Cardiac muscle cell (in vitro differentiated cells and primary cell): ENCODE measurements at regions not wholly inside any gene's neighbourhood (a gene's known extent, or its start where the extent isn't known, plus 50 kb on each side); places are given as distances from the start of the nearest gene placed in this dataset.
A peak's percentile ranks its signal among the peaks of the same experiment; 100 is the strongest.

Experiments
- DNase-seq, 2 donors: peaks; one replicate each; pipeline versions ENCODE4 v3.0.0 to v3.0.0-alpha.2; 2010 to 2017; ENCODE audit warnings: low read depth in 1 of 2, low spot score in 1 of 2
- H3K27ac ChIP-seq: fragments of 200-600 bp; sonication (generic); 2 replicates; pipeline ENCODE4 v1.5.1; 2016
- H3K27me3 ChIP-seq: fragments of 200-600 bp; sonication (generic); 2 replicates; pipeline ENCODE4 v1.6.0; 2016; ENCODE audit warnings: control low read depth
- H3K36me3 ChIP-seq: fragments of 200-600 bp; sonication (generic); 2 replicates; pipeline ENCODE4 v1.5.1; 2016; ENCODE audit warnings: control low read depth
- H3K4me1 ChIP-seq: fragments of 200-600 bp; sonication (generic); 2 replicates; pipeline ENCODE4 v1.8.1; 2017; ENCODE audit warnings: low read depth, mild to moderate bottlenecking, mixed run types
- H3K4me3 ChIP-seq: fragments of 200-600 bp; sonication (generic); 2 replicates; pipeline ENCODE4 v1.5.1; 2016; ENCODE audit warnings: mild to moderate bottlenecking
- H3K9me3 ChIP-seq: fragments of 200-600 bp; sonication (generic); 2 replicates; pipeline ENCODE4 v1.5.1; 2017; ENCODE audit warnings: low read depth, mild to moderate bottlenecking, control low read depth
- TF ChIP-seq, protein P1 (sequence below): IDR thresholded peaks from 2 replicates; pipeline ENCODE4 v1.5.1; 2012; ENCODE audit warnings: low read depth, mild to moderate bottlenecking, low read length

DNA sequence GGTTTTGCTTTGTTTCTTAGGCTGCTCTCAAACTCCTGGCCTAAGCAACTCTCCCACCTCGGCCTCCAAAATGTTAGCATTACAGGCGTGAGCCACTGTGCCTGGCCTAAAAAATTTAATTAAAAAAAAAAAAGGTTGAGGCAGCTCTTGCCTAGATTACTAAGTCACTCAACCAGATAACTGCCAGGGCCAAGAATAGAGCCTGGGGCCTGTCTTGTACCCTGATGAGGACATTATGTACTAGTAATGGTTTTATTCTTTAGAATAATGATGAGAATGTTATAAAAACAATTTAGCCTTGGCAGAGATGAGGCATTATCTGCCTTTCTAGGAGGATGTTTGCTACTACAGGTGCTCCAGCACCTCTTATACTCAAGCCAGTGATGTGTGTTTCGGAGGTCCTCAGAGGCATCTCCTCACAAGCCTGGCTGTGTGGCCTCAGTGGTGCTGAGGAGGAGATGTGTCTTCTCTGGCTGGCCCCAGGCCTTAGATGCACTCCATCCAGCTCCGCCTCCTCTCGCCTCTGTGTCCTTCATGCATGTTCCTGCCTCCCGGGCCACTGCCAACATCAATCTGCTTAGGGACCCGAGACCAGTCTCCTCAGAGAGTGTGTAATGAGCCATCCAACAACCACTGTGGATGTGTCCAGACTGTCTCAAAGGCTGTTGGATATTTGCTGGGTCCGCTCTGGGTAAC, 337.7 kb upstream of the GATB start:
- H3K27me3 ChIP-seq = peaks cover 4% of the 10 kb centered on the region
- H3K27ac ChIP-seq = no peak overlapping the region
- no peak for DNase-seq
- TF ChIP-seq, protein P1, sequence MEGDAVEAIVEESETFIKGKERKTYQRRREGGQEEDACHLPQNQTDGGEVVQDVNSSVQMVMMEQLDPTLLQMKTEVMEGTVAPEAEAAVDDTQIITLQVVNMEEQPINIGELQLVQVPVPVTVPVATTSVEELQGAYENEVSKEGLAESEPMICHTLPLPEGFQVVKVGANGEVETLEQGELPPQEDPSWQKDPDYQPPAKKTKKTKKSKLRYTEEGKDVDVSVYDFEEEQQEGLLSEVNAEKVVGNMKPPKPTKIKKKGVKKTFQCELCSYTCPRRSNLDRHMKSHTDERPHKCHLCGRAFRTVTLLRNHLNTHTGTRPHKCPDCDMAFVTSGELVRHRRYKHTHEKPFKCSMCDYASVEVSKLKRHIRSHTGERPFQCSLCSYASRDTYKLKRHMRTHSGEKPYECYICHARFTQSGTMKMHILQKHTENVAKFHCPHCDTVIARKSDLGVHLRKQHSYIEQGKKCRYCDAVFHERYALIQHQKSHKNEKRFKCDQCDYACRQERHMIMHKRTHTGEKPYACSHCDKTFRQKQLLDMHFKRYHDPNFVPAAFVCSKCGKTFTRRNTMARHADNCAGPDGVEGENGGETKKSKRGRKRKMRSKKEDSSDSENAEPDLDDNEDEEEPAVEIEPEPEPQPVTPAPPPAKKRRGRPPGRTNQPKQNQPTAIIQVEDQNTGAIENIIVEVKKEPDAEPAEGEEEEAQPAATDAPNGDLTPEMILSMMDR = no peak
- H3K36me3 ChIP-seq = no peaks in the 10 kb centered on the region
- H3K9me3 ChIP-seq = no peaks in the 10 kb centered on the region
- H3K4me1 ChIP-seq = peaks cover 19% of the 10 kb centered on the region
- no peak overlapping the region for H3K4me3 ChIP-seq

DNA sequence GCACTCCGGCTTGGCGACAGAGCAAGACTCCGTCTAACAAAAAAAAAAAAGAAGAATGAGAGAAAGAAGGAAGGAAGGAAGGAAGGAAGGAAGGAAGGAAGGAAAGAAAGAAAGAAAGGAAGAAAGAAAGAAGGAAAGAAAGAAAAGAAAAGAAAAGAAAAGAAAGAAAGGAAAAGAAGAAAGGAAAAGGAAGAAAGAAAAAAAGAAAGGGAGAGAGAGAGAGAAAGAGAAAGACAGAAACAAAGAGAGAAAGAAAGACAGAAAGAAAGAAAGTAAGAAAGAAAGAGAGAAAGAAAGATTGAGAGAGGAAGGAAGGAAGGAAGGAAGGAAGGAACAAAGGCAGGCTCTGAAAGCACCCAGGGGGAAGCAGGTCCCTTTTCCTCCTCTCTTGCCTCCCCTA, 336.6 kb upstream of the GATB start:
- Histone ChIP-seq H3K4me3 (no peak overlapping the region), H3K4me1 (peaks cover 12% of the 10 kb centered on the region), H3K27ac (no peak overlapping the region), H3K27me3 (peaks cover 4% of the 10 kb centered on the region), H3K36me3 (no peaks in the 10 kb centered on the region), H3K9me3 (no peaks in the 10 kb centered on the region)
- DNase-seq = no peak
- TF ChIP-seq, protein P1 = no peak

DNA sequence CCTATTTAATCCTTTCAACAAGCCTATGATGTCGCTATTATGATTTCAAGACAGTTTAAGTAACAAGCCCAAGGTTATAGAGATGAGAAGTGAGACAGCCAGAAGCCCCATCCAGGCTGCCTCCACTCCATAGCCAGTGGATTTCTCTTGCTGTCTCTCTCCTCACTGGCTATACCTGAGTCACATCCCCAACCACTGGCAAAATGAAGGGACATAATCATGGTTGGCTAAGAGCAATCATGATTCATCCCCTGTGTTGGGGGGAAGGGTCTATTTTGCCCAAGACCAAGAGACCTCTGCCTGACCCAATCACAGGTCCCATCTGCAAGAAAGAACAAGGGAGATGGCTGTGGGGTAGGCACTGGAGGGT, 334.9 kb upstream of the GATB start:
- H3K4me3 ChIP-seq = no peak overlapping the region
- H3K27me3 ChIP-seq = peaks cover 4% of the 10 kb centered on the region
- peaks cover 4% of the 10 kb centered on the region for H3K4me1 ChIP-seq
- no peaks in the 10 kb centered on the region for H3K9me3 ChIP-seq
- DNase-seq = no peak
- no peaks in the 10 kb centered on the region for H3K36me3 ChIP-seq
- TF ChIP-seq, protein P1 = no peak
- H3K27ac ChIP-seq = no peak overlapping the region

DNA sequence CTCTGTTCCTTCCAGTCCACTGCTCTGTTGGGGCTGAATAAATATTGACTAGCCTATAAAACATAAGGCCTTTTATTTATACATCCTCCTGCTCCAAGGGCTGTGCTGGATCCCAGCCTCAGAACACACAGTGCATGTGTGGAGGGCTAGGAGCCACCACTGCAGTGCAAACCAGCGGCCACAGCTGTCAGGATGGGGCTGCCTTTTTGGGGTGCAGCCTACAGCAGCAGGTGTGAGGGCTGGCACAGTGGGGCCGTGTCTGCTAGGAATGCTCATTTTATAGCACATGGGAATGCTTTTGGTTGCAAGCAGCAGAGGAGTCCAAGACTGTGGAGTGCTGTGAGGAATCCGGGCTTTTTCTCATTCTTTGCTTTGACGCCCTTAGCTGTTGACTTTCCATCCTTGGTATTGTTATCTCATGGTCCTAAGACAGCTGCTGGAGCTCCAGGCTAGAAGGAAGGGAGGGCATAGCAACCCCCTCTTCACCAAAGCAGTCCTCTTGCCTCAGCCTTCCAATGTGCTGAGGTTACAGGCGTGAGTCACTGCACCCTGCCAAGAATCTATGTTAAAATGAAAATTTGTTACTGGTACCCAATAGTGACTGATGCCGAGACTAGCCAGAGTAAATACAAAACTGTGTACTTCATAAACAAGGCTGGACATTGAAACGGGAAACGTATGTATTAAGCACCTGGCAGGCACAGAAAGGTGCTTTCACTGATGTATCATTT, 334.3 kb upstream of the GATB start:
- Histone ChIP-seq H3K9me3 (no peaks in the 10 kb centered on the region), H3K4me3 (no peak overlapping the region), H3K27ac (no peak overlapping the region), H3K36me3 (no peaks in the 10 kb centered on the region), H3K27me3 (peaks cover 4% of the 10 kb centered on the region), H3K4me1 (peaks cover 7% of the 10 kb centered on the region)
- DNase-seq = peak in 1 of 2 donors; percentile 47
- TF ChIP-seq, protein P1 = no peak

DNA sequence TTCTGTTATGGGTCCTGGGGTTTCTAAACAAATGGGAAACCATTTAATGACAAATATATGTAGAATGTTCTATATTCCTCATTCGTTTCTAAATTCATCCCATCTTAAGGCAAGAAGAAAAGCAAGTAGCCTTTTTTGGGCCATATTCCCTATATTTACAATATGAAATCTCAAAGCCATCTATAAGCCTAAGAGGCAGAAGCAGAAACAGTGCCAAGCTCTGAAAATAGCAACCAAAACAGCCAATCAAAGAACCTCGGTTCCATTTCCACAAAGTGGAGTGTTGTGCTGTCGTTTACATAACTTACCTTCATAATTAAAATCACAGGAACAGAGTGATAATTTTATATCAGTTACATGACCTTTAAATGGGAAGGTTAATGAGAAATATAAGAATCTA, 330.6 kb upstream of the GATB start:
- Histone ChIP-seq H3K9me3 (no peaks in the 10 kb centered on the region), H3K27ac (no peak overlapping the region), H3K27me3 (peaks cover 4% of the 10 kb centered on the region), H3K4me1 (peaks cover 15% of the 10 kb centered on the region), H3K4me3 (no peak overlapping the region), H3K36me3 (no peaks in the 10 kb centered on the region)
- TF ChIP-seq, protein P1 = no peak
- DNase-seq = no peak
